Cerebellar cortex (tissue), 1 donor: ENCODE measurements at regions not wholly inside any gene's neighbourhood (a gene's known extent, or its start where the extent isn't known, plus 50 kb on each side); places are given as distances from the start of the nearest gene placed in this dataset.

Experiments used
- DNase-seq: peaks from one replicate; pipeline ENCODE4 v3.0.0-alpha.2; 2015; ENCODE audit warnings: low spot score

DNA sequence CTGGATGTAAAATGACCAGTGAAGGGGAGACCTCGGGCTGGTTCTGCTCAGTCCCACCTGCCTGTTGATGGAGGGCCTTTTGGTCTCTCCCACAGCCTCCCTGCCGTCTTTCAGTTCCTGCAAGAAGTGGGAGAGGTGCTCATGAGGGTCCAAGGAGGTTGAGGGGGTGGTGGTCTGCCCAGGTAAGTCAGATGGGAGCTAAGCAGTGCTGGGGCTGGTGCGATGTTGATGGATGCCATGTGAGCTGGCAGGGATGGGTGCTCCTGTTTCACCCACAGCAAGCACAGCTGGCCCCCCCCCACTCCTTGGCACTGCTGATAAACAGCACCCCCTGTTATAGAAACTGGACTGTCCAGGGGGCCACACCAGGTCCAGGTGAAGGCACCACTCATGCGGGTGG, 145.6 kb downstream of the NSG2 start:
- DNase-seq: no peak

DNA sequence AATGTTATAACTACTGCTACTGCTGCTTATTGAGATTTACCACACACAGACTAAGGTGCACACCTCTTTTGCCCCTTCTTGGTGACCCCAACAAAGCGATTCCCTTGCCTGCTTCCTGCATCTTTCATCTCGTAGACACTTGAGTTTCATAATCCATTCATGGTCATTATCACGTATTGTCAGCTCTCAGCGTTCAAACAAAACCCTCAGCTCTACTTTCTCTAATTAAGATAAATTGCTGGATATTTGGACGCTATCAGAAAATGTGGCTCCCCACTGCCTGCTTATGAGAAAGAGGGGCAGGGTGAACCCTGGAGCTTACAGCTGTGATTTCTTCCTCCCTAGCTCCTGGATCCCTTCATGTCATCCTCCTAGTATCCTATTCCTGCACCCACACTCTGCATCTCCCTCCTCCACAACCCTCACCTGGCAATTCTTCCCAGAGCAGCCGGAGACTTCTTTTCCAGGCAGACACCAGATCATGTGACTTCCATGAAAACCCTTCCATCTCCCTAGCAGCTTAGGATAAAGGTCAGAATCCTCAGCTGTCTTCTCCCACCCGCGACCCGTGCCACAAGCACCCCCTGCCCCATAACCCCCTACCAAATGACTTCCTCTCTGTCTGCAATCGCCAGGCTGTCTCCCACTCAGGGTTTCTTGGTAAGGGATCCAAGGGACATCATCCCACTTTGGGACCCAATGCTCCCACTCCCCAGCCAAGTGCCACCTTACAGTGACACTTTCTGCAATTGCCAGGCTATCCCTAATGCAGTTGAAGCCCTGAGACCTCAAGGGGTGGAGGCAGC, 146.5 kb downstream of the NSG2 start:
- DNase-seq: no peak

DNA sequence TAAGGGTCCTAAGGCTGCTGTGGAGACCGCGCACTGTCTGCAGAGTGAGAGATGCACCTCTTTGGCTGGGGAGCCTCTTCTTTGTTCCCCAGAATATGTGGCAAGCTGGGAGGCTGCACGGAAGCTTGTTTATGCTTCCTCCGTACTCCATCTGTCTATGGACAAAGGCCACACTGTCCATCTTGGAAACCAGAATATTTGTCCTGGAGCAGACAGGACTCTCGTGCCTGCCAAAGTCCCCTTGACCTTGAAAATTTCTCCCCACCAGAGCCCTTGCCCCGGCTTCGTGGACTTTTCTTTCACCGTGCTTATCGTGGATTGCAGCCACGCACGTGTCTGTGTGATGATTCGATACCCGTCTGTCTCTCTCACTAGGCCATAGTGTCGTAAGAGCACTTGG, 147.4 kb downstream of the NSG2 start:
- no peak for DNase-seq

DNA sequence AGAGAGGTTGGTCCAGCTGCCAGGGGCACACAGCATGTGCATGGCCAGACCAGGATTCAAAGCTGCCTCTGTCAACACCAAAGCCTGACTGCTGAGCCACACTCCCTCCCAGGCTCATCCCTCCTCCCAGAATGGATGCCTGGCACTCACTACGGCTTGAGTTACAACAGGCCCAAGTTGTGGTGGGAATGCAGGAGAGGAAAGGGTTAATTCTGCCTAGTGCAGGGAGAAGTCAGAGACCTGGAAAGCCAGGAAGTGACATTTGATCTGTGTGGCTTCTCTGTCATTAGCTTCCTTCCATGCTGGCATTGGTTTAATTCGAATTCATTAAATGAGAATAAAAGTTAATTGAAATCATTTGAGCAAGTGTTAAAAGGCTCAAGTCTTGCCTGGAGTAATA, 150.0 kb downstream of the NSG2 start:
- no peak for DNase-seq

DNA sequence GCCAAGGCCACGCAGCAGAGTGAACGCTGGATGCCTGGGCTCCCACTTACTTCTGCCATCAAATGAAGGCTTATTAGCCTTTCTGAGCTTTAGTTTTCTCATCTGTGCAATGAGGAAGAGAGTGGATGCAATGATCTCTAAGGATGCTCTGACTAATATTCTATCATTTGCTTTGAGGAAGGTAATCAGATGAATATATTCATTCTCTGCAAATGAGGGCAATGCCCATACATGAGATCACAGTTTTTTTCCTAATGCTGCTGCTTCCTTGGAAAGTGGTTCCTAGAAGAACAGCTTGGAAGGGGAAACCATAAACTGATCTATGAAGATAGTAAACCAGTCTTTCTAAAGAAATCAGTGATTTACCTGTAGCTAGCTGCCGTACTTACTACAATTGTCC, 152.4 kb downstream of the NSG2 start:
- no peak for DNase-seq

DNA sequence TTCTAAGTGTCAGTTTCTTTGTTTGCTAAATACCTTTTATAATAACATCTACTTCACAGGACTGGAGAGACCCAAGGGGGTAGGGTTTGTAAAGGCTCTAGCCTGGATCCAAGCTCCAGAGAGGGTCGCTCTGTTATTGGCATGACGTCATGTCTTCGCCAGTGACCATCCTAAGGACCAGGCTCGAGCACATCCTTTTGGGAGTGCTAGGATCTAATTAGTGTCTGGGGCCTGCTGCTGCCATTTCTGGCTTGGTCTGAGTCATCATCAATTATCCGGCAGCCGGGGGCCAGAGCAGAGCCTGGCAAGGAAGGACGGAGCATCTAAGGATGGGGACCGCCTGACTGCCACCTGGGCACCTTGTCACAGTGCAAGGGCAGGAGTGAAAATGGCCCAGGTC, 153.0 kb downstream of the NSG2 start:
- no peak for DNase-seq

DNA sequence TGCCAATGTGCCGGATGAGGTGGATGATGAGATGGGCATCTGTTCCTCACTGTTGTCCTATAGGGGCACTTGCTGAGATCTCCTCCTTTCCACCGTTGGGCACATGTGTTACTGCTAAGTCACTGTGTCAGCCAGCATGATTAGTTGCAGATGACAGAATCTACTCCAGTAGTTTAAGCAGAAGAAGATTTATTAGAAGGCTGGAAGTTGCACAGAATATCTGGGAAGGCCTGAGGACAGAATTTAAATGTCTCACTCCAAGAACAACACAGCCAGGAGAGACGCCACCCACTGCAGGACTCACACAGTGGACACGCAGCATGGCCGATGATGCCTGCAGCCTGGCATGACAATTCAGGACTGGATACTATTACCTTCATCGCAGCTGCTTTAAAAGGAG, 157.5 kb downstream of the NSG2 start:
- DNase-seq: no peak

DNA sequence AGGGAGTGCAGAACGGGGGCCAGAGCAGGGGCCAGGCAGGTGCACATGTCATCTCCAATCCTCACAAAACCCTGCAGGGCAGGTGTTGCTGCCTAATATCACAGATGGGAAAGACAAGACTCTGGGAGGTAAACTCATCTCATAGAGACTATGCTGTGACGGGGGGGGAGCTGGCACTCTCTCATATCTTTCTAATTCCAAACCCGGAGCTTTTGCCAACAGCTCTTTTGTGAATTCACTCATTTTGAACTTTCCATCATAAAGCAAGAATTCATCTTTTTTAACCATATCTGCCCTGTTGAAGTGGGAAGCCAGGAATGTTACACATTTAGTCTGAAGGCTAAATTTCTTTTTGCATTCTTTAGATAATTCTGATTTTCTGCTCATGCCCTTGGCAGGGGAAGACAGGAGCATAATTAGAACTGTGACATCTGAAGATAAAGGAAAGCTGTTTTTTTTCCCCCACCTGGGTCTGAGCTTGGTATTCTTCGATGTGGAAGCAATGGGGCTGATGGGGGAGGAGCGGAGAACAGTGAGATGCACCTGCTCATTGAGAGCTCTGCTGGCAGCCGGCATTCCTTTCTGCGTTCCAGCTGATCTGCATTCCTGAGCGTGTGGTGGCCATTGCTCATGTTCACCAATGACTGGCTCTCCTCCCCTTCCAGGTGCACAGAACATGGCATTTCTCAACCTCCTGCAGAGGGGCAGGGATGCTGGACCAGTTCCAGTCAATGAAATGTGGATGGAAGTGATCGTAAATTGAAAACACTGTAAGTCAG, 159.2 kb downstream of the NSG2 start:
- DNase-seq: peak; percentile 67

DNA sequence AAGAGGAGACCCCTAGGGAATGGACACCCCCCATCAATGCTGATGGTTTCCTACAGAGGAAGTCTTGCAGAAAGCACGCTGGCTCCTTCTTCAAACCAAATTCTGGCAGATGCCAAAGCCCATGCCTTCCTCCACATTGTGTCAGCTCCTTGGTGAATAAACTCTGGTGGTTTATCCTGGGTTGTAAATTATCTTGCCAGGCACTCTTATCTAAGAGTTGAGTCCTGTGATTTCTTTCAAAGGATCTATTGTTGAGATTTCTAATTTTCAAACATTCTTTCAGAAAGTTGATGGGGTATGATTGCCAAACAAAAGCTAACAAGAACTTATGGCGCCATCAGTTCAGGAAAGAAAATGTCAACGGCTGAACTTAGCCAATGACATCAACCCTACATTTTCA, 160.4 kb downstream of the NSG2 start:
- DNase-seq: no peak

DNA sequence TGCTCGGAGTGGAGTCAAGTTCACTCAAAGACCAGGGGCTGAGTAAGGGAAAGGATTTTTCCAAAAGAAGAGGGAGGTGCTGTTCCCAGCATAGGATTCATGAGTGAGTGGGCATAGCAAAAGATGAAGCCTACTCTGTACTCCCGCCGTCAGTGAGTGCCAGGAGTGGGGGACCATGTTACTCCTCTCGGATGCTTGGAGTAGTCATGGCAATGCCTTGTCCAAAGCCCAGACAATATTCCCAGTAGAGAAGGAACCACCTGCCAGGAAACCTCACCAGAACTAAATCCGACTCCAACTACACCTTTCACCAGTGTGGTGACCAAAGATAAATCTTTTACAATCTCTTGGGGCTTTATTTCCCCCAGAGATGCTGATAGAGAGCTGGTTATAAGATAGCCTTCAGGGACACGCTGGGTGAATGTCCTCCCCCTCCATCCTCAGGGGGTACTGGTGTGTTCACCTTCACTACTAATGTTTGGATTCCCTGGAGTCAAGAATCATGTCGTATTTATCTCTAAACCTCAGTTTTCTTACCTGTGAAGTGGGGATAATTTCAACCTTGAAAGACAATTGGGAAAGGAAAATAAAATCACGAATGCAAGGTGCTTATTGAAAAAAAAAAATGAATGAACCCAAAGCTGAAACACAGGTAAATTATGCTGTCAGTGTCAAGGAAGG, 165.2 kb downstream of the NSG2 start:
- no peak for DNase-seq

DNA sequence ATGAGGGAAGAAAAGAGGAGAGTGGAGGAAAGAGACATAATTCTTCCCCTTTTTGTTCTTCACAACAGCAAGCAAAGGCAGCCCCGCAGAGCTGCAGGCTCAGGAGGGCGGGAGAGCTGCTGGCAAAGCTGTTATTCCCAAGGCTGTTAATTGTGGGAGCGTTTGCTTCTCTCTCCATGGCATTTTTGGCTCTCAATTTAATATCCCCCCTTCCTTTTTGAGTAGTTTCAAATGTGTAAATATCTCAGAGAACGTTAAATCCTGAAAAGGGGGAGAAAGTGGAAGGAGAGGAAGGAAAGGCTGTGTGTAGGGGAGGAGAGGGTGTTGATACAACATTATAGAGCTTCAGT, 165.7 kb downstream of the NSG2 start:
- no peak for DNase-seq

DNA sequence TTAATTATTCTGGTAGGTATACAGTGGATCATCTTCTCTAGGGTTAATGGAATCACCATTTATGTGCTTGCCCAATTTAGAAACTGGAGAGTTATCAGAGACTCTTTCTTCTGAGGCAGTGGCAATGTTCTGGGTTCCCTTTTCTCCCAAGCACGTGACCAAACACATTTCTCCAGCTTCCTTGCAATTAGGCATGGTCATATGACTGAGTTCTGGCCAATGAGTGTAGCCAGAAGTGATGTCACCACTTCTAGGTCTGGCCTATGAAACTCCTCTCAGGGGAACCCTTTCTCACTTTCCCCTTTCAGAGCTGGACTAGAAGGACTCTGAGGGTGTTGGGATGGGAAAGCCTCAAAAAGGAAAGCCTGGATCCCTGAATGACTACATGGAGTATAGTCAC, 172.0 kb downstream of the NSG2 start:
- DNase-seq: no peak

DNA sequence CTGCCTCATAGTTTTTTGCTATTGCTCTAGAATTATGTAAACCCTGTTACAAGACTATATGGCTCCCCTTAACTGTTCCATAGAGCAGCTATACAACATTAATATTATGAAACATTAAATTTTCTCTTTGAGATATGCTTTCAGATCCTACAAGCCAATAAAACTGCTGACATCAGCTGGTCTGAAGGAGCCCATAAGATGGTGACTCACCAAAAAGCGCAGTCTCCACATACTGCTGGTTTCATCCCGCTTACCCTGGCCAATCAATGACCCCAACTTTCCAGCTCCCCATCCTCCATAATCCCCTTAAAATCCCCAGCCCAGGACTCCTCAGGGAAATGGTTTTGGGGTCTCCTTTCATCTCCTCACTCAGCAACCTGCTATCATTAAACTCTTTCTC, 172.7 kb downstream of the NSG2 start:
- no peak for DNase-seq

DNA sequence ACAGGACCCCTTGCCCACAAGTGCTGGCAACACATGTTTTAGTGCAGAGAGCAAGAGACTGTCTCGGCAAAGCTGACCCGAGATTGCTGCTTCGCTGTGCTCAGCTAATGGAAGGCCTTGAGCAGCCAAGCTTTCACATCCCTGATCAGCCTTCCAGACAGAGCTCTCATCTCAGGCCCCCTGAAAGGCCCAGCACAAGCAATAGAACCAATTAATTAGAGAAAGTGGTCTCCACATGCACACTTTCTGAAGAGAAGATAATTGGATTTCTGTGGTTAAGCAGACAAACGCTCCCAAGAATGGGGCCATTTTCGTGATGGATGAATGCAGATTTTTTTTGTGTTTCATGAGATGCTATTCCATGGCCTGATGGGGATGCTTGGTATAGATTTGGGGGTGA, 174.9 kb downstream of the NSG2 start:
- DNase-seq: no peak

DNA sequence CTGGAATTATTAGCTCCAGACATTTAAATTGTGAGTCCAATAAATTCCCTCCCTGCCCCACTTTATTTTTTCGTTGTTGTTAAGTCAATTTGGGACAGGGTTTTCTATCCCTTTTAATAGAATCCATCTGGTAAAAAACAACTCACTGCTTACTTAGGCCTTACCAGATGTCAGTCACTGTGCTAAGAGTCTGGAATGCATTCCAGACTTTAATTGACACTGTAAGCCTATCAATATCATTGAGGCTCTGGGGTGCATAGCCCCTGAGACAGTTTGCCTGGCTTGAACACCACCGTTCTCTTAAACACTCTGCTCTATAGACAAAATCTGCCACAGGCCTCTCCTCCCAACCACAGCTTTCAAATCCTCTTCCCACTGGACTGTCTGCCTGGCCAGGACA, 175.9 kb downstream of the NSG2 start:
- no peak for DNase-seq

DNA sequence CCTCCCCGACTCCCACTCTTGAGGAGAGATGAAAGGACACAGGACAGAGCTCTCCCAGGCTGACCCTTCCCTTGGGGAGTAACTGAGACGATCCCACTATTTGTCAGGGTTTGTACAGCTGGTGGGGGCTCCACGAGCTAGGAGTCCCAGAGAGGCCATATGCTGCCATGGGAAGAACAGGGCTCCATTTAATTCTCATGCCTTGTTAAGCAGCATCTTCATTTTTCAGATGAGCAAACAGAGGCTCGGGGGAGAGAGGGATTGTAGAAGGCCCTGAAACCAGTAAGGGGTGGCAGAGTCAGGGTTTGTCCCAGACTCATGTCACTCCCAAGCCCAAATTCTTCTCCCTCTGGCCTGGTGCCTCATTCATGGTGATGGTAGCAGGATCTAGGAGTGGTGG, 176.4 kb downstream of the NSG2 start:
- no peak for DNase-seq

DNA sequence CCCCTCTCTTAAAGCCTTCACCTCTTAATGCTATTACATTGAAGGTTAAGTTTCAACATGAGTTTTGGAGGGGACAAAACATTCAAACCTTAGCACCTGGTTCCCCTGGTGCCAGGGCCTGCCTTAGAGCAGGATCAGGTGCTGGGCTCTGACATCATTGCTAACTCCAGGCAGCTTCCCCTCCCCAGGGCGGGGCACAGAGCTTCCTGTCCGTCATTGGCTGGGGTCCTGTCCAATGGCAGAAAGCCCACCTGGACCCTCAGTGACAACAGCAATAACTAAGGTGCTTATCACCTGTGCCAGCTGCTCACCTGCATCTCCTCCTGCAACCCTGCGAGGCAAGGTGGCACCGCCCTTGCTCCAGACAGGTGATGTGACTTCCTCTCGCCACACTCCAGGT, 177.4 kb downstream of the NSG2 start:
- no peak for DNase-seq

DNA sequence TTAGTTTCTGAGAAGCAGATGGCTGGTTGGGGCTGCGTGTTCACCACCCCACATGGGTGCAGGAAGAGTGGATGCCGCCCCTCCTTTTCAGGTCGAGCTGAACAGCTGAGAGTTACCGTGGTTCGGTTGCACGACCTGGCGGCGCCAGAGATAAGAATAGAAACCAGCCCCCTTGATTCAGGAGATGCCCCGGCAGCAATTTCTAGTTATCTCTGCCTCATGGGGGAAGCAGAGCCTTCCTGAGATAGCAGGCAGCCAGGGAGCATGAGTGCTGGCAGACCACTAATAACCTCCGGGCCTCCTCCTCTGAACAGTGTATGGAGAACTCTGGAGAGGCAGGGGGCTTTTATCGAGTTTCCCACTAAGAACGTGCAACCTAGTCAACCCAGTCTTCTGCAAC, 177.8 kb downstream of the NSG2 start:
- DNase-seq: no peak

DNA sequence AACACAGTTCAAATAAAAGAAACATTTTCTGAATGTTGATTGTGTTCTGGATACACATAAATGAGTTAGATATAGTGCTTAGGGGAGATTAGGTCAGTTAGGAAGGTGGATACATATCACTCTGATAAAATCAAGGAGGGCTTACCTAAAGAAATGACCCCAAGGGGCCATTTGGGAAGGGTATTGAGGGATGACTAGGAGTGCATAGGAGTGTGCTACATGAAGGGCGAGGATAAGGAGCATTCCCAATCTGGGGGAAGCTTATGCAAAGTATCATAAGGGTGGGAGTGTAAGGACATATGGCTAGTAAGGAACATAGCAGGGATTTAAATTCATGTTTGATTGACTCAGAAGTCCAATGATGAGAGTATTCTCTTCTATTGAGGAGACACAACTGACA, 183.6 kb downstream of the NSG2 start:
- DNase-seq: no peak

DNA sequence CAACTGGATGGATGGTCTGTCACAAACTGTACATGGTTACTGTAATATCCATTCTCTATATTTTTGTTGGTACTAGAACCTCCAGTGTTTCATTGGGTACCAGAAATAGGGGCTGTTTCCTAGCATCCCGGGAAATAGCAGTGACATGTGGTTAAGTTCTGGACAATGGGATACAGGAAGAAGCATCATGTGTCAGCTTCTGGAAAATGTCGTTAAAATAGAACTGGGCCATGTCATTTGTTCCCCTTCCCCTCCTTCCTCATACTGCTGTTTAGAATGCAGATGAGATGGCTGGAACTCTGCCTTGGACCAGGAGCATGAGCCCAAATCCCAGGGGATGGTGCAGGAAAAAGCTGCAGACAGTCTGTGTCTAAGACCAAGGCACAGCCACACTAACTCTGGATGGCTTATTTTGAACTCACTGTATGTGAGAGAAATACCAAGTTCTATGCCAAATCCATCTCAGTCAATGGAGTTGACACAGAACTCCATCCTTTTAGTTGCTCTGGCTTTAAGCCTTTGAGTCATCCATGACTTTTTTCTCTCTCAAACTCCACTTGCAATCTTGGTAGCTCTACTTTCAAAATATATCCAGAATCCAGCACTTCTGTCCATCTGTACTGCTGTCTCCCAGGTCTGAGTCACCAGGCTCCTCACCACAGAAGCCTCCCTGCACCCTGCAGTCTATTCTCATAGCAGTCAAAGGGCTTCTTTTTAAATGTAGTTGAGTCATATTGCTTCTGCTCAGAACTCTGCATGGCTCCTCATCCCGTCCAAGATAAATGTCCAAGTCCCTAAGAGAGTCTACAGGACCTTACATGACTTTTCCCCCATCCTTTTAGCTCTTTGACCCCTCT, 184.2 kb downstream of the NSG2 start:
- DNase-seq: peak; percentile 5

DNA sequence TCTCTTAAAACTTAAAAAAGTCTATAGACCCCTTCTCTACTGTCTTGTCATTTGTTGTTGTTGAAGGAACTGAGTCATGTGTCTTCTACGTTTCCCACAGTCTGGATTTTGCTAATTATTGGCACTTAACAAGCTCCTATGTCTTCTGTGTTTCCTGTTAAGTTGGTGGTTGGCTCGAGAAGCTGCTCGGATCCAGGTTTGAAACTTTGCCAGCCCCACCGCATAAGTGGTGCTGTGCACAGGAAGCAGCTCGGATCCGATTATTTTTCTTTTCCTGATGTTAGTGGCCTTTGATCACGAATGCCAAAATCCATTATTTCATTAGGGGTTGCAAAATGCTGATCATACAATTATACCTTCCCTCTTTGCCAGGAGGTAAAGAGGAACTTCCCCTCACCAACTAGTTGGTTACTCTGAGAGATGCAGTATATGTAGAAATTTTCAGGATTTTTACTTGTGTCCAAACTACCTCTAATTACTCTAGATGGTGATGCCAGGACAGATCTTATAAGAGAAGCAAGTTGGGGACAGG, 186.5 kb downstream of the NSG2 start:
- no peak for DNase-seq

DNA sequence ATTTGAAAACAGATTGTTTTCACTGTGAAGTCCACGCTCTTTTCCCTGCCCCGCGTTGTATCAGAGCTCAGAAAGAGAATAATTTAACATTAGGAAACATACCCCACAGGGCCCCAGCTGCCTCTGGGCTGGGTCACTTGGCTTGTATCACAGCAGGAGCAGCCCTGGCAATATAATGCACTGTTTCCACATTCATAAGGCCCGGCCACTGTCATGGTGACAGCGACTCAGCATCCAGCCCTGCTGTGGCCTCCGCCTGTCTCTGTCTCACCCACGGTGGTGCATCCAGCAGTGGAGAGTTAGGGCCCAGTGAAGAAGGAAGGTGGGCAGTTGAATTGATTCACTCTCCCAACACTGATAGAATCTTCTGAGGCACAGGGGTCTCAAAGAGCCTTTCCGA, 188.9 kb downstream of the NSG2 start:
- no peak for DNase-seq
